Keratinocyte (primary cell): ENCODE measurements at regions not wholly inside any gene's neighbourhood (a gene's known extent, or its start where the extent isn't known, plus 50 kb on each side); places are given as distances from the start of the nearest gene placed in this dataset.

Experiments used
- DNase-seq: peaks from one replicate; pipeline ENCODE4 v3.0.0-alpha.2; 2011; ENCODE audit warnings: low read depth, missing footprints, low spot score
- FAIRE-seq: peaks from 2 replicates; lab custom pipeline; 2011; peaks lifted over from hg19 to GRCh38; lab: Jason Lieb, UNC
- H2AFZ ChIP-seq: 2 replicates; pipeline ENCODE4 v1.6.0; 2012; ENCODE audit warnings: low read length, control low read depth, inconsistent platforms; ENCODE audit not compliant: control insufficient read depth
- H3K27ac ChIP-seq: 2 replicates; pipeline ENCODE4 v1.5.1; 2011; ENCODE audit warnings: low read length; ENCODE audit not compliant: control insufficient read depth, insufficient read depth
- H3K27me3 ChIP-seq: 3 replicates; pipeline ENCODE4 v1.6.0; 2011; ENCODE audit warnings: low read length; ENCODE audit not compliant: control insufficient read depth, insufficient read depth; ENCODE audit errors: extremely low read depth
- H3K36me3 ChIP-seq, 2 experiments: 2 replicates in 1 of 2; 3 replicates in 1 of 2; pipeline ENCODE4 v1.5.1; 2011; ENCODE audit warnings: low read length in 2 of 2, mild to moderate bottlenecking in 1 of 2; ENCODE audit not compliant: control insufficient read depth in 2 of 2, insufficient read depth in 2 of 2; ENCODE audit errors: extremely low read depth in 1 of 2
- H3K4me1 ChIP-seq: 3 replicates; pipeline ENCODE4 v1.5.1; 2011; ENCODE audit warnings: low read length; ENCODE audit not compliant: control insufficient read depth, insufficient read depth; ENCODE audit errors: extremely low read depth
- H3K4me2 ChIP-seq: 3 replicates; pipeline ENCODE4 v1.6.0; 2011; ENCODE audit warnings: low read depth, low read length; ENCODE audit not compliant: control insufficient read depth, insufficient read depth; ENCODE audit errors: extremely low read depth
- H3K4me3 ChIP-seq, 3 experiments: fragments of 200-600 bp in 1 of 3; sonication (generic) in 1 of 3; 2 replicates in 2 of 3; 3 replicates in 1 of 3; pipeline ENCODE4 v1.5.1; 2011 to 2016; ENCODE audit warnings: low read length in 3 of 3, mild to moderate bottlenecking in 3 of 3, control low read depth in 2 of 3, inconsistent platforms in 1 of 3, low read depth in 1 of 3, mixed read lengths in 1 of 3, mixed run types in 1 of 3, moderate library complexity in 1 of 3; ENCODE audit not compliant: control insufficient read depth in 2 of 3, insufficient read depth in 2 of 3; ENCODE audit errors: extremely low read depth in 1 of 3
- H3K79me2 ChIP-seq: 2 replicates; pipeline ENCODE4 v1.6.0; 2012; ENCODE audit warnings: low read length; ENCODE audit not compliant: control insufficient read depth, insufficient read depth
- H3K9ac ChIP-seq: 3 replicates; pipeline ENCODE4 v1.6.0; 2011; ENCODE audit warnings: low read length; ENCODE audit not compliant: control insufficient read depth, insufficient read depth; ENCODE audit errors: extremely low read depth
- H3K9me1 ChIP-seq: 3 replicates; pipeline ENCODE4 v1.6.0; 2011; ENCODE audit warnings: low read length; ENCODE audit not compliant: control insufficient read depth, insufficient read depth; ENCODE audit errors: extremely low read depth
- H3K9me3 ChIP-seq: 2 replicates; pipeline ENCODE4 v1.5.1; 2012; ENCODE audit warnings: low read depth, low read length; ENCODE audit not compliant: control insufficient read depth
- H4K20me1 ChIP-seq: 3 replicates; pipeline ENCODE4 v1.6.0; 2011; ENCODE audit warnings: low read length; ENCODE audit not compliant: control insufficient read depth, insufficient read depth; ENCODE audit errors: extremely low read depth
- CTCF ChIP-seq, 3 experiments: IDR thresholded peaks in 1 of 3; conservative IDR thresholded peaks in 1 of 3; optimal IDR thresholded peaks in 1 of 3; 2 replicates in 2 of 3; 3 replicates in 1 of 3; pipeline versions ENCODE3 to v1.5.1; 2011; ENCODE audit warnings: low read length in 3 of 3, mild to moderate bottlenecking in 3 of 3, moderate library complexity in 2 of 3, control low read depth in 1 of 3, inconsistent platforms in 1 of 3; ENCODE audit not compliant: insufficient read depth in 2 of 3; ENCODE audit errors: extremely low read depth in 1 of 3
- EZH2 ChIP-seq: IDR thresholded peaks from one replicate; pipeline ENCODE4 v1.6.1; 2012; ENCODE audit warnings: inconsistent platforms, mild to moderate bottlenecking, low read length, moderate library complexity
- dilution Hi-C: fragments of 300-500 bp; cut with MboI; formaldehyde crosslinking; loops from one replicate; pipeline ENCODE4 v1.7.0; 2020; ENCODE audit warnings: low sequenced_read_pairs; ENCODE audit not compliant: extremely low pct_ligation_motif_present

DNA sequence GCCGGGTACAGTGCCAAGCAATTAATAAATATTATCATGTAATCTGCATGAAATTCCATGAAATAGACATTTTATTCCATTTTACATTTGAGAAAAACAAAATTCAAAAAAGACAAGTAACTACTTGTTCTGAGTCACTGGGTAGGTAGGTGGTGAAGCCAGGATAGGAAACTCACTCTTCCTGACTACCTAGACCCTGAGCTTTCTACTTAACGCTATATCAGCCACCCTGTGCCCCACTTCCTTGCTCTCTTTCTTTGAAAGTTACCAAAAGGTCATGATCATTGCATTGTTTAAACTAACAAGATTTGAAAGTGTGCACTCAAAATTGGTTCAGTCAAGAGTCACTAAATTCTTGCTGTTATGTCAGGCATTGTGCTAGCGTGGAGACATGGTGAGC lies 235.7 kb downstream of the CD83 start:
- Histone ChIP-seq H3K9me1 (no peaks in the 10 kb centered on the region), H3K79me2 (no peaks in the 10 kb centered on the region), H3K36me3 (no peaks in the 10 kb centered on the region), H3K9me3 (no peaks in the 10 kb centered on the region), H2AFZ (no peak overlapping the region), H4K20me1 (no peaks in the 10 kb centered on the region), H3K27me3 (no peaks in the 10 kb centered on the region), H3K27ac (no peak overlapping the region), H3K4me1 (peaks cover 20% of the 10 kb centered on the region), H3K4me2 (no peak overlapping the region), H3K4me3 (no peak overlapping the region), H3K9ac (no peak overlapping the region)
- dilution Hi-C loops: no loop called here
- no peak for FAIRE-seq
- DNase-seq: no peak
- TF ChIP-seq CTCF (optimal IDR thresholded peaks at IDR 0.05 in 1 of 3, IDR thresholded peaks at IDR 0.05 in 1 of 3, conservative IDR thresholded peaks at IDR 0.05 in 1 of 3; ENCODE audit: extremely low read depth in 1 of 3, insufficient read depth in 2 of 3, low read length in 3 of 3): no peak
- no peak for TF ChIP-seq EZH2

- TF ChIP-seq CTCF (optimal IDR thresholded peaks at IDR 0.05 in 1 of 3, IDR thresholded peaks at IDR 0.05 in 1 of 3, conservative IDR thresholded peaks at IDR 0.05 in 1 of 3; ENCODE audit: extremely low read depth in 1 of 3, insufficient read depth in 2 of 3, low read length in 3 of 3) (no peak), EZH2 (no peak)
- no peak overlapping the region for H2AFZ ChIP-seq
- no peak for DNase-seq
- dilution Hi-C loops: no loop called here
- H3K79me2 ChIP-seq: no peaks in the 10 kb centered on the region
- H3K9me3 ChIP-seq: no peaks in the 10 kb centered on the region
- no peak overlapping the region for H3K4me2 ChIP-seq
- H3K4me1 ChIP-seq: peaks cover 20% of the 10 kb centered on the region
- no peak overlapping the region for H3K9ac ChIP-seq
- H3K36me3 ChIP-seq: no peaks in the 10 kb centered on the region
- no peak for FAIRE-seq
- no peak overlapping the region for H3K4me3 ChIP-seq
- no peak overlapping the region for H3K27ac ChIP-seq
- no peaks in the 10 kb centered on the region for H3K27me3 ChIP-seq
- H4K20me1 ChIP-seq: no peaks in the 10 kb centered on the region
- H3K9me1 ChIP-seq: no peaks in the 10 kb centered on the region
Observed at GRCh38 chr6:14353798-14354197, 236.2 kb downstream of the CD83 start.
